Epithelial cell of esophagus (primary cell): ENCODE measurements at regions not wholly inside any gene's neighbourhood (a gene's known extent, or its start where the extent isn't known, plus 50 kb on each side); places are given as distances from the start of the nearest gene placed in this dataset.

Experiments
- DNase-seq: peaks from one replicate; pipeline ENCODE4 v3.0.0; 2010; ENCODE audit warnings: low read depth
- H3K4me3 ChIP-seq: 2 replicates; pipeline ENCODE4 v1.5.1; 2011; ENCODE audit warnings: mild to moderate bottlenecking, low read length, control low read depth
- CTCF ChIP-seq: IDR thresholded peaks from 2 replicates; pipeline ENCODE4 v1.5.1; 2011; ENCODE audit warnings: low read depth, mild to moderate bottlenecking, low read length, control low read depth, inconsistent platforms; ENCODE audit not compliant: insufficient read depth; ENCODE audit errors: missing control alignments

- no peak for DNase-seq
- TF ChIP-seq CTCF, result no peak
- H3K4me3 ChIP-seq, result no peak overlapping the region
Measured at GRCh38 chr15:91620229-91620628, 233.3 kb upstream of the SLCO3A1 start.

- H3K4me3 ChIP-seq, result no peak overlapping the region
- TF ChIP-seq CTCF, result no peak
- no peak for DNase-seq
Measured at GRCh38 chr15:91622235-91622634, 231.3 kb upstream of the SLCO3A1 start.

GRCh38 chr15:91622711-91623342, 230.7 kb upstream of the SLCO3A1 start:
- no peak for DNase-seq
- no peak for TF ChIP-seq CTCF
- no peak overlapping the region for H3K4me3 ChIP-seq

- TF ChIP-seq CTCF, result no peak
- H3K4me3 ChIP-seq, result no peak overlapping the region
- DNase-seq, result peak; percentile 10
Measured at GRCh38 chr15:91624353-91624968, 229.0 kb upstream of the SLCO3A1 start.

GRCh38 chr15:91625506-91625905, 228.0 kb upstream of the SLCO3A1 start:
- no peak for TF ChIP-seq CTCF
- peak; percentile 8 for DNase-seq
- H3K4me3 ChIP-seq, result no peak overlapping the region

GRCh38 chr15:91627473-91628278, 225.8 kb upstream of the SLCO3A1 start:
- no peak for DNase-seq
- H3K4me3 ChIP-seq, result no peak overlapping the region
- no peak for TF ChIP-seq CTCF

GRCh38 chr15:91630090-91630489, 223.4 kb upstream of the SLCO3A1 start:
- peak; percentile 25 for DNase-seq
- no peak overlapping the region for H3K4me3 ChIP-seq
- TF ChIP-seq CTCF, result no peak
